ENCODE measurements at regions not wholly inside any gene's neighbourhood (a gene's known extent, or its start where the extent isn't known, plus 50 kb on each side); places are given as distances from the start of the nearest gene placed in this dataset.

DNA sequence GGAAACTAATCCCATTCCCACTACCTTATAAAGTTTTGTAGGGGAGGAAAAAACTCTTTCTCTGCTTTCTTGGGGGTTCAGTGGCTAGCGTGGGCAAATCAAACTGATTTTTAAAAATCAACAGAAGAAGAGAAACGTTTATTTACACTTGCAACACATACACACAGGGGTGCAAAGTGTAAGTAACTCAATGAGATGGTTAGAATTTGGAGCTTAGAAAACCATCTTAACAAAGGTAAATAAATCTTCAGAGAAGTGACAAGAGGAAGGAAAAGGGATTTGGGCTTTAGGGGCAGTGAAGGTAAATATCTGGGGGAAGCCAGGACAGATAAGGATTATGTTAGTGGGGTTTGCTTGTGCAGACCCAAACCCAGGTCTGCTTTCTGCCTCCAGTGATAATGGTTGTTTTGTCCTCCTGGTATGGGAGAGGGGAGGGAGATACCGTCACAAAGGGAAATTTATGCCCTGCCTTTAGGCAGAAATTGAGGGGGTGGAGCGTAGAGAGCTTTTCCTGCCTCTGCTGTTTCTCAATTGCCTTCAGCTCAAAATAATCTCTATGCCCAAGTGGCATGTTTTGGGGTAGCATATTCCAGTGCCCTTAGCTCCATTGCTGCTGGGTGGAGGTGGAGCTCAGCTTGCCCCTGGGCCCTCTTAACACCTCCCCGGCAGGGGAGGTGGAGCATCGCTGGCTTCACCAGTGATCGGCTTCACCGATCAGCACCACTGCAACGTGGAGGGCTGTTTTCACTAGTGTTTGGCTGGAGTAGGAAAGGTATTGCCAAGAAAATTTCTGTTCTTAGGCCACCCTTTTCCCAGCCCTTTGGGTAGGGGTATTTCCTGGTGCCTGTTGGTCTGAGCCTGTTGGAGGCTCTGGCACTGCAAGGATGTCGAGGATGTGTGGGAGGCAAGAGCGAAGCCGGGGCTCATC lies 92.2 kb downstream of the TEX51 start:
- no peak for DNase-seq (ENCODE audit: low spot score)

DNA sequence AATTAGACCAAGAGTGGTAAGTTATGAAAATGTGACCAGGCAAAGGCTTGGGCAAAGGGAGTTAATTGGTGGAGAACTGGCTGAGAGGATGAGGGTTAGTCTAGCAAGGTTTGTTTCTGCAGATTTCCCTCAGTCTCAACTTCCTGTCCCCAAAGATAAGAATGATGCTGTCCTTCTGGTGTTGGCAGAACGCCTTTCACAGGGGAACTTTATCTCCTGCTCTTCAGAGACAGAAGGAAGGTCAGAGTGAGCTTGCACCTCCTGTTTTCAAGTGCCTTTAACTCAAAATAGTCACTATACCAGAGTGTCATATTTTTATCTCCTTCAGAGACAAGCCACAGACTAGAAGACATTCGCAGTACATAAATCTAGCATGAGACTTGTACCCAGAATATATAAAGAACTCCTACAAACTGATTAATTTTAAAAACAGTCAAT lies 95.7 kb downstream of the TEX51 start:
- DNase-seq (ENCODE audit: low spot score) = no peak

DNA sequence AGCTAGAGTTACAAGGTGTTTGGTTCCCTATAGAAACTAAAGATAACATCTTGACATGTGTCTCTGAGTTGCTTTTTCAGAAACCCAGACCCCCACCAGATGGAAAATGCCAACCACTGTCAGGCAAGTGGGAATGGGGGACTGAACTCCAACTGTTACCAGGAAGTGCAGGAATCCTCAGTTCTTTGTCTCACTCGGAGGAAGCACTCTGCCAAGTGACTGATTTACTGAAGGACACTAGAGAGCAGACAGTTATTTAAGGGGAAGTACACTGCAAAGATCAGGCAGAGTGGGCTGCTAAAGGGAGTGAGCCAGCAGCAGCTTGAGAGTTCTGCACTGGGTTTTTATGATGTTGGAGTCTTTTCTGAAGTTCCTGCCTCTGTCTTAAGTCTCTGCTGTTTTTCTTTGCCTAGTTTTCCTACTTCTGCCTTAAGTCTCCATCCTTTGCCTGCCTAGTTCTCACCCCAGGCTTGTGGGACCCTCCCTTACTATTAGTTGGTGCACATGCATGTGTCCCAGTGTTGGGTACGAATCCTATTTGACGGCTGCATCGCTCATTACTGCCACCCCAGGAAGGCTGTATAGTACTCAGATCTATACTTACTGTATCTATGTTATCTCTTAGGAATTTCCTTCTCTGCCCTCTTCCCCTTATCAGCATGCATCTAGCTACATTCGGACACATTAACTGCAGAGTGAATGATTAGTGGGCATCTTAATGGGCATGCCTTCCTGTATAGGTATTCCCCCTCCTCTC lies 97.1 kb downstream of the TEX51 start:
- DNase-seq (ENCODE audit: low spot score) = no peak

DNA sequence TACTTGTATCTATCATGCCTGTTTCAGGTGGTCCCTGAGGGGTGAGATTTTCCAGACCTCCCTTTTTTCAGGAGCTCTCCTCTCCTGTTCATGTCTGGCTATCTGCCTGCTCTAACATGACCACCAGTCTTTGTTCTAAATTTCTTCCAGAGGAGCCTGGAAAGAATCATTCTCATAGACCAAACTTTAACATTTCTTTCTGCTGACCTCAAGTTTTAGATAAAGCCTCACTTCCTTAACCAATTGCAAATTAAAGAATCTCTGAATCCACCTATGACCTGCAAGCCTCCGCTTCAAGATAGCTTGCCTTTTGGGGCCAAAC lies 97.6 kb downstream of the TEX51 start:
- peak; percentile 39 for DNase-seq (ENCODE audit: low spot score)

Measured in umbilical cord (tissue), 1 donor.